22Rv1 (cell line): ENCODE measurements at regions not wholly inside any gene's neighbourhood (a gene's known extent, or its start where the extent isn't known, plus 50 kb on each side); places are given as distances from the start of the nearest gene placed in this dataset.

ENCODE experiments used
- ZFX ChIP-seq: fragments of 450-650 bp; IDR thresholded peaks from 2 replicates; pipeline ENCODE4 v1.6.1; 2017; ENCODE audit warnings: antibody characterized with exemption, borderline replicate concordance
- TF ChIP-seq, protein P1 (sequence below): fragments of 450-650 bp; IDR thresholded peaks from 2 replicates; pipeline ENCODE4 v1.5.1; 2017; ENCODE audit warnings: mild to moderate bottlenecking

DNA sequence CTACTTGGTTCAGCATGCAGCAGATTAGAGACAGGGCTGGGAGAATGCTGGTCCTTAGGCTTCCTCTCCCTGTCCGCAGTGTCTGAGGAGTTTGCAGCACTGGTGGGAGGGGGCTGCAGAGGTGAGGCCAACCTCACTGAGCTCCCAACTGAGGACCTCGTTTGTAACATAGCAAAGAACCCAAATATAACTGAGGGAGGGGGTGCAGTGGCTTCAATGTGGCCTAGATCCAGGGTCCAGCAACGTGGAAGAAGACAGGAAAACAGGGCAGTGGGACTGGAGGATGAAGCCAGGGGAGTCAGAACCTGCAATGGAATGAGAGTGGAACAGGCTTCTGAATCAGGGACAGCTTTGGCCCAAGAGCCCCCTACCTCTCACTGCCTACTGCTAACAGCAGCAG, 84.3 kb upstream of the MAFB start:
- TF ChIP-seq, protein P1, sequence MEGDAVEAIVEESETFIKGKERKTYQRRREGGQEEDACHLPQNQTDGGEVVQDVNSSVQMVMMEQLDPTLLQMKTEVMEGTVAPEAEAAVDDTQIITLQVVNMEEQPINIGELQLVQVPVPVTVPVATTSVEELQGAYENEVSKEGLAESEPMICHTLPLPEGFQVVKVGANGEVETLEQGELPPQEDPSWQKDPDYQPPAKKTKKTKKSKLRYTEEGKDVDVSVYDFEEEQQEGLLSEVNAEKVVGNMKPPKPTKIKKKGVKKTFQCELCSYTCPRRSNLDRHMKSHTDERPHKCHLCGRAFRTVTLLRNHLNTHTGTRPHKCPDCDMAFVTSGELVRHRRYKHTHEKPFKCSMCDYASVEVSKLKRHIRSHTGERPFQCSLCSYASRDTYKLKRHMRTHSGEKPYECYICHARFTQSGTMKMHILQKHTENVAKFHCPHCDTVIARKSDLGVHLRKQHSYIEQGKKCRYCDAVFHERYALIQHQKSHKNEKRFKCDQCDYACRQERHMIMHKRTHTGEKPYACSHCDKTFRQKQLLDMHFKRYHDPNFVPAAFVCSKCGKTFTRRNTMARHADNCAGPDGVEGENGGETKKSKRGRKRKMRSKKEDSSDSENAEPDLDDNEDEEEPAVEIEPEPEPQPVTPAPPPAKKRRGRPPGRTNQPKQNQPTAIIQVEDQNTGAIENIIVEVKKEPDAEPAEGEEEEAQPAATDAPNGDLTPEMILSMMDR: no peak
- TF ChIP-seq ZFX: no peak
